ENCODE measurements at regions not wholly inside any gene's neighbourhood (a gene's known extent, or its start where the extent isn't known, plus 50 kb on each side); places are given as distances from the start of the nearest gene placed in this dataset.

DNA sequence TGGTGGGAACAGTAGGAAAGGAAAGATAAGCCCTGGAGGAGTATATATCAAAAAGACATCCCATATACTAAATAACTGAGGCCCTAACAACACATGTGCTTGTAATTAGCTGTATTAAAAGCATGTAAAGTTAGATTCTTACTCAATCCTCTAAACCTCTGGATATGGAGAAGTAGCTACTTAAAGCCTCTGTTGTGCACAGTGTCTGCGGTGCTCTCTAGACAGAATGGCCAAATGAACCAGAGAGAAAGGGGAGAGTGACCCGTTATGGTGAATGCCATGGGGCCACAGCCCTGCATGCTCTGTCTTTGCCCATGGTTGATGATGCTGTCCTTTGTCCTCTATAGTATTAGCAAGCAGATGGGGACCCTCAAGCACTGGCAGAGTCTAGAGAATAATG is 104.4 kb upstream of the SLC8A1 start:
- TF ChIP-seq, protein P1, sequence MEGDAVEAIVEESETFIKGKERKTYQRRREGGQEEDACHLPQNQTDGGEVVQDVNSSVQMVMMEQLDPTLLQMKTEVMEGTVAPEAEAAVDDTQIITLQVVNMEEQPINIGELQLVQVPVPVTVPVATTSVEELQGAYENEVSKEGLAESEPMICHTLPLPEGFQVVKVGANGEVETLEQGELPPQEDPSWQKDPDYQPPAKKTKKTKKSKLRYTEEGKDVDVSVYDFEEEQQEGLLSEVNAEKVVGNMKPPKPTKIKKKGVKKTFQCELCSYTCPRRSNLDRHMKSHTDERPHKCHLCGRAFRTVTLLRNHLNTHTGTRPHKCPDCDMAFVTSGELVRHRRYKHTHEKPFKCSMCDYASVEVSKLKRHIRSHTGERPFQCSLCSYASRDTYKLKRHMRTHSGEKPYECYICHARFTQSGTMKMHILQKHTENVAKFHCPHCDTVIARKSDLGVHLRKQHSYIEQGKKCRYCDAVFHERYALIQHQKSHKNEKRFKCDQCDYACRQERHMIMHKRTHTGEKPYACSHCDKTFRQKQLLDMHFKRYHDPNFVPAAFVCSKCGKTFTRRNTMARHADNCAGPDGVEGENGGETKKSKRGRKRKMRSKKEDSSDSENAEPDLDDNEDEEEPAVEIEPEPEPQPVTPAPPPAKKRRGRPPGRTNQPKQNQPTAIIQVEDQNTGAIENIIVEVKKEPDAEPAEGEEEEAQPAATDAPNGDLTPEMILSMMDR (IDR thresholded peaks at IDR 0.05; ENCODE audit: low read depth, low read length) = no peak
- no peak for TF ChIP-seq EZH2phosphoT487 (IDR thresholded peaks at IDR 0.05; ENCODE audit: low read depth)
